Esophagus muscularis mucosa (tissue), 4 donors: ENCODE measurements at regions not wholly inside any gene's neighbourhood (a gene's known extent, or its start where the extent isn't known, plus 50 kb on each side); places are given as distances from the start of the nearest gene placed in this dataset.
"Not testable (repeated sequence)": the region's sequence is repeated elsewhere in the genome, so short reads cannot be mapped to it uniquely, and the experiment has no call there.

Experiments
- DNase-seq: peaks from one replicate; pipeline ENCODE4 v3.0.0-alpha.2; 2017; ENCODE audit errors: extremely low spot score
- H3K27ac ChIP-seq, 4 donors: fragments of 200-600 bp; sonication (generic); replicated peaks in 1 of 4; 1 replicate in 3 of 4; 2 replicates in 1 of 4; pipeline ENCODE4 v1.5.1; 2016 to 2019; ENCODE audit warnings: mild to moderate bottlenecking in 1 of 4
- H3K27me3 ChIP-seq, 4 donors: fragments of 200-600 bp; sonication (generic); one replicate each; pipeline versions ENCODE4 v1.5.1 to v1.6.0; 2016 to 2019
- H3K36me3 ChIP-seq, 4 donors: fragments of 200-600 bp; sonication (generic); one replicate each; pipeline ENCODE4 v1.5.1; 2016 to 2019
- H3K4me1 ChIP-seq, 4 donors: fragments of 200-600 bp; sonication (generic); one replicate each; pipeline ENCODE4 v1.5.1; 2016 to 2019
- H3K4me3 ChIP-seq, 4 donors: fragments of 200-600 bp; sonication (generic); 1 replicate in 2 of 4; 2 replicates in 2 of 4; pipeline ENCODE4 v1.5.1; 2016 to 2019; ENCODE audit warnings: mild to moderate bottlenecking in 4 of 4, moderate library complexity in 1 of 4
- H3K9me3 ChIP-seq, 4 donors: fragments of 200-600 bp; sonication (generic); 1 replicate in 3 of 4; 2 replicates in 1 of 4; pipeline ENCODE4 v1.5.1; 2016 to 2019
- CTCF ChIP-seq, 3 experiments: fragments of 200-600 bp in 2 of 3; fragments of 450-650 bp in 1 of 3; sonication (generic) in 2 of 3; IDR thresholded peaks; one replicate each; pipeline ENCODE4 v1.5.1; 2017 to 2019; ENCODE audit warnings: antibody characterized with exemption in 3 of 3, mild to moderate bottlenecking in 2 of 3, moderate library complexity in 1 of 3
- EP300 ChIP-seq: sonication (generic); formaldehyde crosslinking; IDR thresholded peaks from one replicate; pipeline ENCODE4 v1.6.1; 2017; ENCODE audit warnings: antibody characterized with exemption
- POLR2A ChIP-seq: fragments of 450-650 bp; IDR thresholded peaks from one replicate; pipeline ENCODE4 v1.6.1; 2017; ENCODE audit warnings: antibody characterized with exemption, moderate library complexity, mild to moderate bottlenecking, low read depth
- POLR2AphosphoS5 ChIP-seq, 2 donors: sonication (generic); formaldehyde crosslinking; IDR thresholded peaks; one replicate each; pipeline ENCODE4 v1.6.1; 2017; ENCODE audit warnings: antibody characterized with exemption in 2 of 2
- WGBS: methylation state at CpG from one replicate; pipeline ENCODE4 v1.1.5; 2018; 5-methylcytosine and 5-hydroxymethylcytosine counted together
- intact Hi-C: fragments of 100-400 bp; cut with DNase I; formaldehyde crosslinking; loops from one replicate; pipeline ENCODE4 v1.15.1; 2023

- Histone ChIP-seq H3K27me3 (no peaks in the 10 kb centered on the region), H3K4me1 (peaks cover 0 to 4% (median 0%) of the 10 kb centered on the region in 4 donors), H3K9me3 (peaks cover 0 to 3% (median 1%) of the 10 kb centered on the region in 4 donors), H3K36me3 (no peaks in the 10 kb centered on the region), H3K4me3 (no peak overlapping the region), H3K27ac (no peak overlapping the region)
- no peak for TF ChIP-seq POLR2A
- TF ChIP-seq EP300: no peak
- no peak for TF ChIP-seq CTCF (IDR thresholded peaks at IDR 0.05)
- TF ChIP-seq POLR2AphosphoS5 (IDR thresholded peaks at IDR 0.05): no peak
- WGBS: 60% methylated on average over 4 of the region's 4 CpGs
- DNase-seq: no peak
- intact Hi-C loops: no loop called here
These were observed 165.2 kb upstream of the MYRIP start for GRCh38 chr3:39644176-39644575.

GRCh38 chr3:39651256-39651655, 158.2 kb upstream of the MYRIP start:
- H3K4me1 ChIP-seq, H3K27me3 ChIP-seq, H3K36me3 ChIP-seq, H3K27ac ChIP-seq, DNase-seq, intact Hi-C loops, H3K4me3 ChIP-seq, H3K9me3 ChIP-seq: not testable (repeated sequence)
- WGBS: 98% methylated on average over 12 of the region's 19 CpGs

GRCh38 chr3:39651993-39652739, 157.2 kb upstream of the MYRIP start:
- no peaks in the 10 kb centered on the region for H3K36me3 ChIP-seq
- peaks cover 0 to 3% (median 1%) of the 10 kb centered on the region in 4 donors for H3K9me3 ChIP-seq
- H3K27ac ChIP-seq: no peak overlapping the region
- intact Hi-C loops: no loop called here
- H3K27me3 ChIP-seq: no peaks in the 10 kb centered on the region
- no peaks in the 10 kb centered on the region for H3K4me1 ChIP-seq
- no peak for DNase-seq
- TF ChIP-seq EP300 (no peak), POLR2A (no peak), CTCF (IDR thresholded peaks at IDR 0.05) (no peak), POLR2AphosphoS5 (IDR thresholded peaks at IDR 0.05) (no peak)
- H3K4me3 ChIP-seq: no peak overlapping the region
- 96% methylated on average over 4 of the region's 4 CpGs for WGBS

GRCh38 chr3:39655718-39656117, 153.7 kb upstream of the MYRIP start:
- 92% methylated on average over 17 of the region's 26 CpGs for WGBS
- H3K4me3 ChIP-seq, intact Hi-C loops: not testable (repeated sequence)

GRCh38 chr3:39657075-39657474, 152.3 kb upstream of the MYRIP start:
- H3K27ac ChIP-seq: no peak overlapping the region
- TF ChIP-seq EP300 (no peak), CTCF (IDR thresholded peaks at IDR 0.05) (no peak), POLR2A (no peak), POLR2AphosphoS5 (IDR thresholded peaks at IDR 0.05) (no peak)
- intact Hi-C loops: no loop called here

More at GRCh38 chr3:39655718-39656117, 153.7 kb upstream of the MYRIP start:
- H3K27ac ChIP-seq, H3K36me3 ChIP-seq, H3K27me3 ChIP-seq, DNase-seq, H3K9me3 ChIP-seq, H3K4me1 ChIP-seq: not testable (repeated sequence)

GRCh38 chr3:39657775-39658174, 151.6 kb upstream of the MYRIP start:
- intact Hi-C loops: no loop called here
- no peak for TF ChIP-seq POLR2AphosphoS5 (IDR thresholded peaks at IDR 0.05)
- TF ChIP-seq CTCF (IDR thresholded peaks at IDR 0.05): no peak
- TF ChIP-seq EP300: no peak
- no peak for TF ChIP-seq POLR2A
- no peaks in the 10 kb centered on the region for H3K36me3 ChIP-seq
- H3K4me3 ChIP-seq: no peak overlapping the region
- H3K27ac ChIP-seq: no peak overlapping the region
- 96% methylated on average over 1 of the region's 1 CpG for WGBS
- no peak for DNase-seq
- no peaks in the 10 kb centered on the region for H3K4me1 ChIP-seq
- no peaks in the 10 kb centered on the region for H3K9me3 ChIP-seq
- no peaks in the 10 kb centered on the region for H3K27me3 ChIP-seq

More at GRCh38 chr3:39657075-39657474, 152.3 kb upstream of the MYRIP start:
- no peaks in the 10 kb centered on the region for H3K27me3 ChIP-seq
- no peak for DNase-seq
- no peaks in the 10 kb centered on the region for H3K4me1 ChIP-seq
- no peaks in the 10 kb centered on the region for H3K36me3 ChIP-seq
- H3K4me3 ChIP-seq: no peak overlapping the region
- H3K9me3 ChIP-seq: no peaks in the 10 kb centered on the region
